EL (cell line): ENCODE measurements at regions not wholly inside any gene's neighbourhood (a gene's known extent, or its start where the extent isn't known, plus 50 kb on each side); places are given as distances from the start of the nearest gene placed in this dataset.
"Not testable (repeated sequence)": the region's sequence is repeated elsewhere in the genome, so short reads cannot be mapped to it uniquely, and the experiment has no call there.

Source experiments
- DNase-seq: peaks from one replicate; pipeline ENCODE4 v3.0.0-alpha.2; 2016

GRCh38 chr1:60637651-60638050 lies 444.7 kb upstream of the NFIA start:
- no peak for DNase-seq

- DNase-seq = no peak
Observed at GRCh38 chr1:60636946-60637345, 445.4 kb upstream of the NFIA start.

- DNase-seq = no peak
Observed at GRCh38 chr1:60634106-60634505, 448.3 kb upstream of the NFIA start.

- DNase-seq = no peak
Observed at GRCh38 chr1:60622486-60622885, 459.9 kb upstream of the NFIA start.

GRCh38 chr1:60621368-60621851 lies 461.0 kb upstream of the NFIA start:
- no peak for DNase-seq

- no peak for DNase-seq
Observed at GRCh38 chr1:60620087-60620486, 462.3 kb upstream of the NFIA start.

- DNase-seq = no peak
Observed at GRCh38 chr1:60619581-60619980, 462.8 kb upstream of the NFIA start.

- DNase-seq = no peak
Observed at GRCh38 chr1:60615666-60616065, 466.7 kb upstream of the NFIA start.

GRCh38 chr1:60612790-60613189 lies 469.6 kb upstream of the NFIA start:
- no peak for DNase-seq

- not testable (repeated sequence) for DNase-seq
Observed at GRCh38 chr1:60606921-60607320, 475.4 kb upstream of the NFIA start.

GRCh38 chr1:60600532-60600931 lies 481.8 kb upstream of the NFIA start:
- no peak for DNase-seq

- no peak for DNase-seq
Observed at GRCh38 chr1:60599574-60599973, 482.8 kb upstream of the NFIA start.

- DNase-seq = no peak
Observed at GRCh38 chr1:60598041-60598910, 484.1 kb upstream of the NFIA start.

GRCh38 chr1:60596791-60597750 lies 485.3 kb upstream of the NFIA start:
- peak; percentile 47 for DNase-seq

GRCh38 chr1:60591583-60591982 lies 490.8 kb upstream of the NFIA start:
- DNase-seq = no peak

- no peak for DNase-seq
Observed at GRCh38 chr1:60589916-60590315, 492.4 kb upstream of the NFIA start.

GRCh38 chr1:60589046-60589748 lies 493.2 kb upstream of the NFIA start:
- no peak for DNase-seq

GRCh38 chr1:60584371-60584770 lies 498.0 kb upstream of the NFIA start:
- DNase-seq = no peak

GRCh38 chr1:60583696-60584095 lies 498.7 kb upstream of the NFIA start:
- no peak for DNase-seq

- DNase-seq = no peak
Observed at GRCh38 chr1:60581455-60582220, 500.7 kb upstream of the NFIA start.

GRCh38 chr1:60577029-60577428 lies 503.5 kb upstream of the C1orf87 start:
- no peak for DNase-seq

- no peak for DNase-seq
Observed at GRCh38 chr1:60575326-60575977, 501.9 kb upstream of the C1orf87 start.
